Upper lobe of left lung (tissue), 4 donors: ENCODE measurements at regions not wholly inside any gene's neighbourhood (a gene's known extent, or its start where the extent isn't known, plus 50 kb on each side); places are given as distances from the start of the nearest gene placed in this dataset.

ENCODE experiments used
- CTCF ChIP-seq, 6 experiments: fragments of 450-650 bp in 4 of 6; fragments of 200-600 bp in 2 of 6; sonication (generic) in 2 of 6; IDR thresholded peaks; one replicate each; pipeline ENCODE4 v1.5.1; 2016 to 2019; ENCODE audit warnings: antibody characterized with exemption in 6 of 6
- POLR2A ChIP-seq, 4 donors: fragments of 450-650 bp; IDR thresholded peaks; one replicate each; pipeline ENCODE4 v1.5.1; 2016 to 2017; ENCODE audit warnings: antibody characterized with exemption in 4 of 4, mild to moderate bottlenecking in 2 of 4

- TF ChIP-seq CTCF (IDR thresholded peaks at IDR 0.05): no peak
- no peak for TF ChIP-seq POLR2A (IDR thresholded peaks at IDR 0.05)
Measured at GRCh38 chr14:54291491-54292191, 105.2 kb upstream of the CDKN3 start.
